GM12878 (cell line): ENCODE measurements at regions not wholly inside any gene's neighbourhood (a gene's known extent, or its start where the extent isn't known, plus 50 kb on each side); places are given as distances from the start of the nearest gene placed in this dataset.

Source experiments
- ATAC-seq: fragments of 200-7000 bp; cut with Tn5 transposase; 3 replicates; pipeline ENCODE4 v1.9.1; 2020; ENCODE audit warnings: mild to moderate bottlenecking, moderate library complexity
- BruUV-seq: library from RNA; stranded (reverse); fragments of 400-500 nt; replicated peaks from 2 replicates; lab custom pipeline; 2021; lab: Mats Ljungman, UMichigan
- CTCF ChIA-PET: fragments of 300-600 bp; sonication (Branson Sonifier 250); formaldehyde crosslinking; extraction: SDS; loops from one replicate; lab custom pipeline; 2021; ENCODE audit warnings: inconsistent platforms; lab: Yijun Ruan, JAX
- POLR2A ChIA-PET: fragments of 350-600 bp; formaldehyde crosslinking; extraction: SDS; loops from one replicate; lab custom pipeline; 2021; ENCODE audit warnings: inconsistent platforms; lab: Charles Lee
- RAD21 ChIA-PET: fragments of 300-600 bp; sonication (Branson Sonifier 250); formaldehyde crosslinking; loops from one replicate; lab custom pipeline; 2023; ENCODE audit warnings: antibody characterized with exemption; ENCODE audit not compliant: unreplicated experiment; lab: Charles Lee
- SMC1A ChIA-PET: fragments of 300-600 bp; sonication (Branson Sonifier 250); formaldehyde crosslinking; loops from one replicate; lab custom pipeline; 2023; ENCODE audit not compliant: unreplicated experiment, uncharacterized antibody; lab: Charles Lee
- DNase-seq: peaks from one replicate; pipeline ENCODE4 v3.0.0-alpha.2; 2011; ENCODE audit warnings: low read depth, low spot score
- FAIRE-seq: peaks from 3 replicates; lab custom pipeline; 2011; peaks lifted over from hg19 to GRCh38; lab: Jason Lieb, UNC
- H2AFZ ChIP-seq: 2 replicates; pipeline ENCODE4 v1.6.0; 2011; ENCODE audit warnings: low read depth, low read length, control low read depth; ENCODE audit not compliant: control insufficient read depth
- H3K27ac ChIP-seq: 2 replicates; pipeline ENCODE4 v1.5.1; 2011; ENCODE audit warnings: control low read depth; ENCODE audit not compliant: control insufficient read depth, insufficient read depth
- H3K27me3 ChIP-seq, 2 experiments: replicated peaks in 1 of 2; 2 replicates each; pipeline versions ENCODE4 v1.6.0 to v1.6.1; 2011; ENCODE audit warnings: low read length in 1 of 2; ENCODE audit not compliant: control insufficient read depth in 2 of 2, insufficient read depth in 2 of 2
- H3K36me3 ChIP-seq, 2 experiments: 2 replicates each; pipeline ENCODE4 v1.5.1; 2011; ENCODE audit warnings: low read length in 1 of 2; ENCODE audit not compliant: control insufficient read depth in 2 of 2, insufficient read depth in 2 of 2
- H3K4me1 ChIP-seq: 2 replicates; pipeline ENCODE4 v1.6.1; 2011; ENCODE audit warnings: mild to moderate bottlenecking, low read length, moderate library complexity, mixed read lengths; ENCODE audit not compliant: control insufficient read depth, insufficient read depth
- H3K4me2 ChIP-seq: 2 replicates; pipeline ENCODE4 v1.6.0; 2011; ENCODE audit warnings: control low read depth; ENCODE audit not compliant: control insufficient read depth, insufficient read depth
- H3K4me3 ChIP-seq: fragments of 200-600 bp; sonication (generic); 2 replicates; pipeline ENCODE4 v1.5.1; 2016
- H3K79me2 ChIP-seq: 2 replicates; pipeline ENCODE4 v1.6.0; 2011; ENCODE audit warnings: low read length; ENCODE audit not compliant: control insufficient read depth, insufficient read depth
- H3K9ac ChIP-seq: 2 replicates; pipeline ENCODE4 v1.8.0; 2011; ENCODE audit warnings: low read length, control low read depth, mixed read lengths; ENCODE audit not compliant: control insufficient read depth, insufficient read depth
- H3K9me3 ChIP-seq: replicated peaks from 3 replicates; pipeline ENCODE4 v1.5.1; 2011; ENCODE audit warnings: mild to moderate bottlenecking, low read length; ENCODE audit not compliant: control insufficient read depth, insufficient read depth
- H4K20me1 ChIP-seq: 2 replicates; pipeline ENCODE4 v1.6.0; 2011; ENCODE audit not compliant: control insufficient read depth, insufficient read depth
- BMI1 ChIP-seq: fragments of 450-650 bp; IDR thresholded peaks from 2 replicates; pipeline ENCODE4 v1.6.1; 2016; ENCODE audit warnings: mild to moderate bottlenecking, moderate library complexity, borderline replicate concordance
- CEBPZ ChIP-seq: fragments of 150-350 bp; IDR thresholded peaks from 2 replicates; pipeline ENCODE4 v1.6.1; 2016; ENCODE audit warnings: low read depth, low read length
- CHD4 ChIP-seq: fragments of 200-600 bp; sonication (generic); IDR thresholded peaks from 2 replicates; pipeline ENCODE4 v1.6.1; 2016; ENCODE audit warnings: mild to moderate bottlenecking
- ELK1 ChIP-seq: IDR thresholded peaks from 2 replicates; pipeline ENCODE4 v1.6.1; 2012; ENCODE audit warnings: low read depth, low read length, improper control_type of control experiment
- ESRRA ChIP-seq: IDR thresholded peaks from 2 replicates; pipeline ENCODE4 v1.6.1; 2012; ENCODE audit warnings: mild to moderate bottlenecking, low read length, improper control_type of control experiment
- GATAD2B ChIP-seq: fragments of 450-650 bp; conservative IDR thresholded peaks from 2 replicates; pipeline ENCODE4 v1.6.1; 2017; ENCODE audit warnings: low read depth, mild to moderate bottlenecking, moderate library complexity
- JUNB ChIP-seq: IDR thresholded peaks from 2 replicates; pipeline ENCODE4 v1.6.1; 2016; ENCODE audit warnings: antibody characterized with exemption, mild to moderate bottlenecking
- PKNOX1 ChIP-seq: fragments of 450-650 bp; IDR thresholded peaks from 2 replicates; pipeline ENCODE4 v1.6.1; 2016; ENCODE audit warnings: mild to moderate bottlenecking
- POLR2AphosphoS2 ChIP-seq: IDR thresholded peaks from 2 replicates; pipeline ENCODE4 v1.6.1; 2011; ENCODE audit warnings: low read depth, mild to moderate bottlenecking, low read length, improper control_type of control experiment, moderate library complexity
- POLR2AphosphoS5 ChIP-seq: IDR thresholded peaks from 2 replicates; pipeline ENCODE4 v1.6.1; 2011; ENCODE audit warnings: mild to moderate bottlenecking, low read length, inconsistent platforms
- RAD21 ChIP-seq: IDR thresholded peaks from 2 replicates; pipeline ENCODE4 v1.6.1; 2011; ENCODE audit warnings: mild to moderate bottlenecking, low read depth, low read length, moderate library complexity; ENCODE audit not compliant: insufficient read depth
- SIN3A ChIP-seq: IDR thresholded peaks from 2 replicates; pipeline ENCODE4 v1.6.1; 2012; ENCODE audit warnings: low read depth, low read length, improper control_type of control experiment
- TARDBP ChIP-seq: IDR thresholded peaks from 2 replicates; pipeline ENCODE4 v1.6.1; 2016; ENCODE audit warnings: borderline replicate concordance
- WGBS: methylation state at CpG from one replicate; pipeline ENCODE4 v1.1.6; 2016; ENCODE audit warnings: low lambda C conversion rate; ENCODE audit not compliant: insufficient replicate concordance, insufficient coverage; ENCODE audit errors: missing lambda C conversion rate; 5-methylcytosine and 5-hydroxymethylcytosine counted together
- in situ Hi-C: fragments of 300-500 bp; cut with MboI; formaldehyde crosslinking; loops from 9 replicates; pipeline ENCODE4 v1.14.3; 2018; ENCODE audit warnings: mixed read lengths
- intact Hi-C: fragments of 100-400 bp; cut with micrococcal nuclease; formaldehyde crosslinking; loops from one replicate; pipeline ENCODE4 v1.14.2; 2022; ENCODE audit not compliant: unreplicated experiment

GRCh38 chr12:91455321-91455720 lies 272.7 kb upstream of the DCN start:
- intact Hi-C loops (no loop called here), in situ Hi-C loops (no loop called here)
- ATAC-seq (no peak), FAIRE-seq (no peak), DNase-seq (no peak)
- no peak overlapping the region for H2AFZ ChIP-seq
- H3K27ac ChIP-seq = no peak overlapping the region
- no peak overlapping the region for H3K9ac ChIP-seq
- H3K9me3 ChIP-seq = no peaks in the 10 kb centered on the region
- ChIA-PET CTCF (no interaction called here), RAD21 (no interaction called here), SMC1A (interaction anchor here (0.7 kb wide), 2 partner anchors 10 to 190 kb away, joined by 3 read pairs; no protein-coding TSS in a partner anchor), POLR2A (interaction anchor here (0.6 kb wide), 1 partner anchor 91 kb away, joined by 3 read pairs; no protein-coding TSS in a partner anchor)
- H3K4me2 ChIP-seq = no peak overlapping the region
- BruUV-seq = no TSS peak
- no peak overlapping the region for H3K4me3 ChIP-seq
- no peaks in the 10 kb centered on the region for H3K27me3 ChIP-seq
- H3K4me1 ChIP-seq = no peaks in the 10 kb centered on the region
- WGBS = 17% methylated on average over 5 of the region's 5 CpGs
- no peaks in the 10 kb centered on the region for H3K36me3 ChIP-seq
- no peaks in the 10 kb centered on the region for H3K79me2 ChIP-seq
- TF ChIP-seq ESRRA (no peak), CHD4 (no peak), POLR2AphosphoS2 (no peak), SIN3A (no peak), BMI1 (no peak), GATAD2B (no peak), RAD21 (no peak), PKNOX1 (no peak), JUNB (no peak), TARDBP (no peak), ELK1 (no peak), POLR2AphosphoS5 (no peak), CEBPZ (no peak)
- no peaks in the 10 kb centered on the region for H4K20me1 ChIP-seq
